Fibroblast of mammary gland (primary cell): ENCODE measurements at regions not wholly inside any gene's neighbourhood (a gene's known extent, or its start where the extent isn't known, plus 50 kb on each side); places are given as distances from the start of the nearest gene placed in this dataset.

ENCODE experiments used
- DNase-seq: peaks from one replicate; pipeline ENCODE4 v3.0.0-alpha.2; 2010; ENCODE audit warnings: low read depth
- H3K4me3 ChIP-seq: 2 replicates; pipeline ENCODE4 v1.5.1; 2011; ENCODE audit warnings: low read depth, mild to moderate bottlenecking, low read length, moderate library complexity; ENCODE audit not compliant: control insufficient read depth
- TF ChIP-seq, protein P1 (sequence below): conservative IDR thresholded peaks from 2 replicates; pipeline ENCODE4 v1.5.1; 2011; ENCODE audit warnings: low read depth, low read length, inconsistent platforms; ENCODE audit not compliant: control insufficient read depth, insufficient read depth

DNA sequence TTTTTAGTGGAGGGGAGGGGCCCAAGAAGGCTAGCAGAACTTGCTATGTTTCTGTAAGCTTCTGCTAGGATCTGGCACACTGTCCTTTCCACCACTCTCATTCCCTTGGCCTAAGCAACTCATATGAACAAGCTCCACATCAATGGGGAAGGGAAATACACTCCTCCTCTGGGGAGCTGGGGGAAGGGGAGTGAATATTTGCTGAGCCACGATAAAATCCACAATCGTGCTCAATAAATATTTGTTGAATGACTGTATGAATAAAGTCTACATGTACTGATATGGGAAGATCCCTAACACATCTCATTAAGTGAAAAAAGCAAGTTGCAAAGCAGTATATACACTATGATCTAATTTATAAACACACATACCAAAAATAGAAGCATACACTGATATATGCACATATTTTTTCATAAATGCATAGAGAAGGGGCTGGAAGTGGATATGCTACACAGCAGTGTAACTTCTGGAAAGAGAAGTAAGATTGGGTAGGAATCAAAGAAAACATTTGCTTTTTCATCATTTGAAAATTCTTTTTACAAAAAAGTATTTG is 95.8 kb upstream of the EFHC2 start:
- H3K4me3 ChIP-seq: no peak overlapping the region
- no peak for DNase-seq
- TF ChIP-seq, protein P1, sequence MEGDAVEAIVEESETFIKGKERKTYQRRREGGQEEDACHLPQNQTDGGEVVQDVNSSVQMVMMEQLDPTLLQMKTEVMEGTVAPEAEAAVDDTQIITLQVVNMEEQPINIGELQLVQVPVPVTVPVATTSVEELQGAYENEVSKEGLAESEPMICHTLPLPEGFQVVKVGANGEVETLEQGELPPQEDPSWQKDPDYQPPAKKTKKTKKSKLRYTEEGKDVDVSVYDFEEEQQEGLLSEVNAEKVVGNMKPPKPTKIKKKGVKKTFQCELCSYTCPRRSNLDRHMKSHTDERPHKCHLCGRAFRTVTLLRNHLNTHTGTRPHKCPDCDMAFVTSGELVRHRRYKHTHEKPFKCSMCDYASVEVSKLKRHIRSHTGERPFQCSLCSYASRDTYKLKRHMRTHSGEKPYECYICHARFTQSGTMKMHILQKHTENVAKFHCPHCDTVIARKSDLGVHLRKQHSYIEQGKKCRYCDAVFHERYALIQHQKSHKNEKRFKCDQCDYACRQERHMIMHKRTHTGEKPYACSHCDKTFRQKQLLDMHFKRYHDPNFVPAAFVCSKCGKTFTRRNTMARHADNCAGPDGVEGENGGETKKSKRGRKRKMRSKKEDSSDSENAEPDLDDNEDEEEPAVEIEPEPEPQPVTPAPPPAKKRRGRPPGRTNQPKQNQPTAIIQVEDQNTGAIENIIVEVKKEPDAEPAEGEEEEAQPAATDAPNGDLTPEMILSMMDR: no peak

DNA sequence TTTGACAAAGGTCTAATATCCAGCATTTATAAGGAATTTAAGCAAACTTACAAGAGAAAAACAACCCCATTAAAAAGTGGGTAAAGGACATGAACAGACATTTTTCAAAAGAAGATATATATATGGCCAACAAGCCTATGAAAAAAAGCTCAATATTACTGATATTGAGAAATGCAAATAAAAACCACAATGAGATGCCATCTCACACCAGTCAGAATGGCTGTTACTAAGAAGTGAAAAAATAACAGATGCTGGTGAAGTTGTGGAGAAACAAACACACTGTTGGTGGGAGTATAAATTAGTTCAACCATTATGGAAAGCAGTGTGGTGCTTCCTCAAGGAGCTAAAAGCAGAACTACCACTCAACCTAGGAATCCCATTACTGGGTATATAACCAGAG is 91.6 kb upstream of the EFHC2 start:
- DNase-seq: no peak
- no peak overlapping the region for H3K4me3 ChIP-seq
- TF ChIP-seq, protein P1: no peak

DNA sequence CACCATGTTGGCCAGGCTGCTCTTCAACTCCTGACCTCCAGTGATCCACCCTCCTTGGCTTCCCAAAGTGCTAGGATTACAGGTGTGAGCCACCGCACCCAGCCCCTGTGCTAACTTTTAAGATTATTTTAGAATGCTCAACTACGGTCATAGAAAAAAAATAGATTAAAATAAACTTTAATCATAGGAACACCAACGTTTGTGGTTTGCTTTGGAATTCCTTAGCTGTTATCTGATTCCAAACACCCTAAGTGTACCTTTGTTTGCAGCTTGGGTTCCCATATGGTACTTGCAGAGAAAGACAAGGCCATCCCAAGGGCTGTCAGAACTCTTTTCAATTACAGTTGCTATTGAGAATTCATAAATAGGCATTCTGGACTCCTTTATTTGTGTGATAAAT is 90.1 kb upstream of the EFHC2 start:
- TF ChIP-seq, protein P1: no peak
- no peak overlapping the region for H3K4me3 ChIP-seq
- peak; percentile 1 for DNase-seq

DNA sequence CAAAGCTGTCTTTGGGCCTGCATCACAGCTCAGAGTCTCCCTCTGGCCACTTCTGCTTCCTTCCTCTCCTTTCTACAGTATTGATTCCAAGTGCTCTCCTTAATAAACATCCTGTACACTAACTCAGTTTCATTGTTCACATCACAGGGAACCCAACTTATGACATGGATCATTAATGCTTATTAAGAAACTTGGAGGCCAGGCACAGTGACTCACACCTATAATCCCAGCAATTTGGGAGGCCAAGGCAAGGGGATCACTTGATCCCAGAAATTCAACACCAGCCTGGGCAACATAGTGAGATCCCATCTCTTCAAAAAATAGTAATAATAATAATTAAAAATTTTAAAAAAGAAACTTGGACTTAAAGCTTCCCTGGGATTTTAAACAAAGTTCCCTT is 89.2 kb upstream of the EFHC2 start:
- TF ChIP-seq, protein P1: no peak
- peak; percentile 11 for DNase-seq
- no peak overlapping the region for H3K4me3 ChIP-seq

DNA sequence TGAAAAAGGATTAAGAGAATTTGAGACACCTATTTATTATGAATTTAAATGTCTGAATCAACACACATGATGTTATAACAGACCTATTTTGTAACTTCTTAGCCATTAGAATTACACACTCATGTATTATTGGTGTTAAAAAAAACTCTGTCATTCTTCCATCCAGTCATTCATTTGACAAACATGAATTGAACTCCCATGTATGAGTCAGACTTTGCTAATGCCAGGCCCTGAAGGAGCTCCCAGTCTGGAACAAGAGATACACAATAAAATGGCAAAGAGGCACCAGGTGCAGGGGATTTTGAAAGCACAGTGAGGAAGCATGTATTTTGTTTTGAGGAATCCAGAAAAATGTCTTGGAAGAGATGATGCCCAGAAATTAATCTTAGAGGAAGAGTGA is 87.7 kb upstream of the EFHC2 start:
- TF ChIP-seq, protein P1: no peak
- DNase-seq: peak; percentile 54
- no peak overlapping the region for H3K4me3 ChIP-seq

DNA sequence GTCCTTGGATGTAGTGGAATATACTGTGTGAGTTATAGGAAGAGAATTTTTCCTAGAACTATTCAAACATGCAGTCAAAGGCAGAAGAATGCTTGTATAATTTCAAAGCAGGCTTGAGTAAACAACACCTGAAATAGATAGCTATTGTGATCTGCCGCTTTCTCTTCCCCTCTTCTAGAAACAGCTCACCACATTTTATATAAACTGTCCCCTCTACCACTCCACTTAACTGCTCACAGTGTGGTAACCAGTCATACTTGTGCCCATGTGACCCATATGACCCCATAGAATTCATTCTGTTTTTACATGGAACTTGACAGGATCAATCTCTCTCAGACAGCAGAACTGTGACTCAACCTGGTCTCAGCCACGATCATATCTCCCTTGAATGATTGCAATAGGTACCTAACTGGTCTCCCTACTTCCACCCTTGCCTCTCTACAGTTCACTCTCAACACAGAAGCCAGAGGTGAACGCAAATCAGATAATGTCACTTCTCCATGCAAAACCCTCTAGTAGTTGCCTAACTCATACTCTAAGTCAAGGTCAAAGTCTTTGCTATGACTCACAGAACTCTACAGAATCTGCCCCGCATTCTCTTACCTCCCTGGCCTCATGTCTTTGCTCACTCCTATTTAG is 85.6 kb upstream of the EFHC2 start:
- DNase-seq: no peak
- TF ChIP-seq, protein P1: no peak
- no peak overlapping the region for H3K4me3 ChIP-seq
